Loucy (cell line): ENCODE measurements at regions not wholly inside any gene's neighbourhood (a gene's known extent, or its start where the extent isn't known, plus 50 kb on each side); places are given as distances from the start of the nearest gene placed in this dataset.

ENCODE experiments used
- H2AFZ ChIP-seq: fragments of 200-600 bp; sonication (generic); 2 replicates; pipeline ENCODE4 v1.6.0; 2016; ENCODE audit warnings: antibody characterized with exemption, mild to moderate bottlenecking, low read length, moderate library complexity
- H3F3A ChIP-seq: fragments of 200-600 bp; 2 replicates; pipeline ENCODE4 v1.6.0; 2016; ENCODE audit warnings: antibody characterized with exemption, low read depth, mild to moderate bottlenecking
- H3K27me3 ChIP-seq: fragments of 200-600 bp; sonication (generic); 2 replicates; pipeline ENCODE4 v1.6.1; 2014; ENCODE audit warnings: low read length, mild to moderate bottlenecking; ENCODE audit not compliant: insufficient read depth, poor library complexity, severe bottlenecking
- H3K36me3 ChIP-seq: fragments of 200-600 bp; sonication (generic); 2 replicates; pipeline ENCODE4 v1.6.1; 2016; ENCODE audit warnings: low read length; ENCODE audit not compliant: insufficient read depth
- H3K4me1 ChIP-seq: fragments of 200-600 bp; sonication (generic); 2 replicates; pipeline ENCODE4 v1.5.1; 2014; ENCODE audit warnings: low read length, mild to moderate bottlenecking; ENCODE audit not compliant: insufficient read depth, poor library complexity, severe bottlenecking
- H3K4me2 ChIP-seq: fragments of 200-600 bp; sonication (generic); 2 replicates; pipeline ENCODE4 v1.6.0; 2014; ENCODE audit warnings: antibody characterized with exemption, low read length, low read depth, mild to moderate bottlenecking; ENCODE audit not compliant: poor library complexity, severe bottlenecking
- H3K4me3 ChIP-seq: fragments of 200-600 bp; sonication (generic); 2 replicates; pipeline ENCODE4 v1.5.1; 2014; ENCODE audit warnings: low read length, mild to moderate bottlenecking, mixed read lengths; ENCODE audit not compliant: poor library complexity, severe bottlenecking
- H3K79me2 ChIP-seq: fragments of 200-600 bp; sonication (generic); 2 replicates; pipeline ENCODE4 v1.6.1; 2014; ENCODE audit warnings: low read length; ENCODE audit not compliant: insufficient read depth
- H3K9ac ChIP-seq: fragments of 200-600 bp; sonication (generic); 2 replicates; pipeline ENCODE4 v1.6.0; 2014; ENCODE audit warnings: mild to moderate bottlenecking, low read depth, low read length, moderate library complexity; ENCODE audit not compliant: poor library complexity, severe bottlenecking
- H3K9me2 ChIP-seq: fragments of 200-600 bp; sonication (generic); replicated peaks from 2 replicates; pipeline ENCODE4 v1.6.1; 2016; ENCODE audit warnings: low read depth, low read length, mixed read lengths
- H3K9me3 ChIP-seq: fragments of 200-600 bp; sonication (generic); 2 replicates; pipeline ENCODE4 v1.6.1; 2014; ENCODE audit warnings: mild to moderate bottlenecking, antibody characterized with exemption, low read length, low read depth; ENCODE audit not compliant: insufficient read depth
- H4K20me1 ChIP-seq: fragments of 200-600 bp; sonication (generic); 2 replicates; pipeline ENCODE4 v1.6.0; 2014; ENCODE audit warnings: antibody characterized with exemption, low read length, mild to moderate bottlenecking; ENCODE audit not compliant: insufficient read depth, poor library complexity, severe bottlenecking
- CTCF ChIP-seq: fragments of 200-600 bp; sonication (generic); conservative IDR thresholded peaks from 2 replicates; pipeline ENCODE4 v1.5.1; 2014; ENCODE audit warnings: mild to moderate bottlenecking, antibody characterized with exemption, low read length
- EZH2phosphoT487 ChIP-seq: fragments of 200-600 bp; IDR thresholded peaks from 2 replicates; pipeline ENCODE4 v1.6.1; 2018; ENCODE audit warnings: antibody characterized with exemption, mild to moderate bottlenecking, moderate library complexity, borderline replicate concordance

- H3K4me1 ChIP-seq = no peaks in the 10 kb centered on the region
- no peaks in the 10 kb centered on the region for H3K9me2 ChIP-seq
- H3K4me3 ChIP-seq = no peak overlapping the region
- H3K36me3 ChIP-seq = no peaks in the 10 kb centered on the region
- H3F3A ChIP-seq = no peaks in the 10 kb centered on the region
- no peaks in the 10 kb centered on the region for H3K9me3 ChIP-seq
- no peak for TF ChIP-seq EZH2phosphoT487
- no peak overlapping the region for H3K4me2 ChIP-seq
- no peaks in the 10 kb centered on the region for H3K79me2 ChIP-seq
- H4K20me1 ChIP-seq = no peaks in the 10 kb centered on the region
- no peak overlapping the region for H3K9ac ChIP-seq
- H2AFZ ChIP-seq = no peak overlapping the region
- H3K27me3 ChIP-seq = no peaks in the 10 kb centered on the region
Measured at GRCh38 chr10:2701802-2702201, 365.5 kb upstream of the PFKP start.

- Histone ChIP-seq H3K9ac (no peak overlapping the region), H3K36me3 (no peaks in the 10 kb centered on the region), H3K9me3 (no peaks in the 10 kb centered on the region), H2AFZ (no peak overlapping the region), H3K79me2 (no peaks in the 10 kb centered on the region), H4K20me1 (no peaks in the 10 kb centered on the region), H3F3A (no peaks in the 10 kb centered on the region), H3K4me1 (no peaks in the 10 kb centered on the region), H3K4me3 (no peak overlapping the region), H3K4me2 (no peak overlapping the region), H3K9me2 (no peaks in the 10 kb centered on the region), H3K27me3 (no peaks in the 10 kb centered on the region)
- TF ChIP-seq CTCF (no peak), EZH2phosphoT487 (no peak)
Measured at GRCh38 chr10:2700626-2701305, 366.6 kb upstream of the PFKP start.

GRCh38 chr10:2688958-2689357, 378.4 kb upstream of the PFKP start:
- Histone ChIP-seq H4K20me1 (no peaks in the 10 kb centered on the region), H3K9me2 (no peaks in the 10 kb centered on the region), H3K9me3 (no peaks in the 10 kb centered on the region), H3K36me3 (no peaks in the 10 kb centered on the region), H3F3A (no peaks in the 10 kb centered on the region), H3K27me3 (no peaks in the 10 kb centered on the region), H3K4me2 (no peak overlapping the region), H3K4me3 (no peak overlapping the region), H2AFZ (no peak overlapping the region), H3K9ac (no peak overlapping the region), H3K79me2 (no peaks in the 10 kb centered on the region), H3K4me1 (no peaks in the 10 kb centered on the region)
- TF ChIP-seq EZH2phosphoT487 (no peak), CTCF (no peak)

- Histone ChIP-seq H3K27me3 (no peaks in the 10 kb centered on the region), H3K4me2 (no peak overlapping the region), H3K79me2 (no peaks in the 10 kb centered on the region), H3K36me3 (no peaks in the 10 kb centered on the region), H3F3A (no peaks in the 10 kb centered on the region), H3K9me3 (no peaks in the 10 kb centered on the region), H3K4me1 (no peaks in the 10 kb centered on the region), H3K9me2 (no peaks in the 10 kb centered on the region), H3K9ac (no peak overlapping the region), H3K4me3 (no peak overlapping the region), H2AFZ (no peak overlapping the region), H4K20me1 (no peaks in the 10 kb centered on the region)
- no peak for TF ChIP-seq EZH2phosphoT487
- no peak for TF ChIP-seq CTCF
Measured at GRCh38 chr10:2686691-2687090, 380.7 kb upstream of the PFKP start.
